IMR-90 (cell line): ENCODE measurements at regions not wholly inside any gene's neighbourhood (a gene's known extent, or its start where the extent isn't known, plus 50 kb on each side); places are given as distances from the start of the nearest gene placed in this dataset.

Experiments used
- ATAC-seq: fragments of 200-7000 bp; cut with Tn5 transposase; 2 replicates; pipeline ENCODE4 v1.9.1; 2020; ENCODE audit warnings: low read depth, mild to moderate bottlenecking, moderate library complexity
- BruUV-seq: library from RNA; stranded (reverse); fragments of 400-500 nt; replicated peaks from 2 replicates; lab custom pipeline; 2021; lab: Mats Ljungman, UMichigan
- CTCF ChIA-PET: fragments of 300-600 bp; formaldehyde crosslinking; extraction: SDS; loops from one replicate; lab custom pipeline; 2021; ENCODE audit warnings: antibody characterized with exemption; lab: Yijun Ruan, JAX
- POLR2A ChIA-PET: fragments of 300-600 bp; sonication (Branson Sonifier 250); formaldehyde crosslinking; loops from one replicate; lab custom pipeline; 2022; ENCODE audit warnings: antibody characterized with exemption; ENCODE audit not compliant: unreplicated experiment; lab: Charles Lee
- DNase-seq: peaks from one replicate; pipeline ENCODE4 v3.0.0; 2013
- H2AFZ ChIP-seq: replicated peaks from 2 replicates; pipeline ENCODE3; 2013; ENCODE audit warnings: low read length, mild to moderate bottlenecking; ENCODE audit not compliant: poor library complexity
- H2AK5ac ChIP-seq: 2 replicates; pipeline ENCODE4 v1.6.1; 2013; ENCODE audit warnings: low read depth, low read length, inconsistent platforms
- H2AK9ac ChIP-seq: replicated peaks from 2 replicates; pipeline ENCODE3; 2013; ENCODE audit warnings: mild to moderate bottlenecking, low read depth, low read length, moderate library complexity; ENCODE audit not compliant: poor library complexity
- H2BK120ac ChIP-seq: 2 replicates; pipeline ENCODE4 v1.6.1; 2013; ENCODE audit warnings: low read depth, low read length, inconsistent platforms
- H2BK15ac ChIP-seq: 3 replicates; pipeline ENCODE4 v1.6.1; 2013; ENCODE audit warnings: low read depth, low read length, inconsistent platforms
- H2BK20ac ChIP-seq: 2 replicates; pipeline ENCODE4 v1.6.1; 2013; ENCODE audit warnings: low read depth, mild to moderate bottlenecking, inconsistent platforms, low read length, moderate library complexity
- H2BK5ac ChIP-seq: 2 replicates; pipeline ENCODE4 v1.6.1; 2013; ENCODE audit warnings: mild to moderate bottlenecking, low read depth, low read length, inconsistent platforms; ENCODE audit not compliant: poor library complexity, severe bottlenecking
- H3K14ac ChIP-seq: replicated peaks from 2 replicates; pipeline ENCODE4 v1.6.1; 2013; ENCODE audit warnings: low read depth, low read length, inconsistent platforms
- H3K18ac ChIP-seq: 2 replicates; pipeline ENCODE4 v1.6.1; 2013; ENCODE audit warnings: low read depth, low read length, control low read depth
- H3K23ac ChIP-seq: 2 replicates; pipeline ENCODE4 v1.6.1; 2013; ENCODE audit warnings: low read depth, low read length, inconsistent platforms
- H3K27ac ChIP-seq: 2 replicates; pipeline ENCODE4 v1.5.1; 2013; ENCODE audit warnings: mild to moderate bottlenecking, control low read depth, low read length; ENCODE audit not compliant: insufficient read depth
- H3K27me3 ChIP-seq: 2 replicates; pipeline ENCODE4 v1.6.1; 2013; ENCODE audit warnings: low read length; ENCODE audit not compliant: control insufficient read depth, insufficient read depth
- H3K36me3 ChIP-seq: 2 replicates; pipeline ENCODE4 v1.6.1; 2013; ENCODE audit warnings: low read length, mixed read lengths; ENCODE audit not compliant: control insufficient read depth, insufficient read depth
- H3K4ac ChIP-seq: 2 replicates; pipeline ENCODE4 v1.6.1; 2013; ENCODE audit warnings: low read depth, low read length, inconsistent platforms
- H3K4me1 ChIP-seq: 2 replicates; pipeline ENCODE4 v1.6.1; 2013; ENCODE audit warnings: low read length, mixed read lengths; ENCODE audit not compliant: control insufficient read depth, insufficient read depth
- H3K4me2 ChIP-seq: 2 replicates; pipeline ENCODE4 v1.6.1; 2013; ENCODE audit warnings: low read depth, mild to moderate bottlenecking, control low read depth, low read length, moderate library complexity
- H3K4me3 ChIP-seq: 2 replicates; pipeline ENCODE4 v1.5.1; 2013; ENCODE audit warnings: low read depth, mild to moderate bottlenecking, control low read depth, low read length, moderate library complexity; ENCODE audit not compliant: insufficient read depth
- H3K56ac ChIP-seq: 2 replicates; pipeline ENCODE4 v1.6.1; 2013; ENCODE audit warnings: low read length, inconsistent platforms; ENCODE audit not compliant: insufficient read depth; ENCODE audit errors: extremely low read depth
- H3K79me1 ChIP-seq, 2 experiments: 2 replicates each; pipeline ENCODE4 v1.6.1; 2013; ENCODE audit warnings: low read length in 2 of 2, inconsistent platforms in 1 of 2, low read depth in 1 of 2
- H3K9ac ChIP-seq: 2 replicates; pipeline ENCODE4 v1.6.1; 2013; ENCODE audit warnings: low read depth, low read length, control low read depth
- H3K9me1 ChIP-seq: 2 replicates; pipeline ENCODE4 v1.6.1; 2013; ENCODE audit warnings: low read length, inconsistent platforms; ENCODE audit not compliant: insufficient read depth
- H3K9me3 ChIP-seq: 2 replicates; pipeline ENCODE4 v1.6.1; 2013; ENCODE audit warnings: low read length; ENCODE audit not compliant: control insufficient read depth, insufficient read depth
- H4K20me1 ChIP-seq: 2 replicates; pipeline ENCODE4 v1.6.1; 2013; ENCODE audit warnings: low read length, inconsistent platforms; ENCODE audit not compliant: insufficient read depth
- H4K5ac ChIP-seq: 2 replicates; pipeline ENCODE4 v1.6.1; 2013; ENCODE audit warnings: mild to moderate bottlenecking, low read depth, low read length, control low read depth
- H4K8ac ChIP-seq, 2 experiments: 2 replicates each; pipeline ENCODE4 v1.6.1; 2013; ENCODE audit warnings: low read depth in 2 of 2, low read length in 2 of 2, control low read depth in 1 of 2, inconsistent platforms in 1 of 2
- H4K91ac ChIP-seq: 2 replicates; pipeline ENCODE4 v1.6.1; 2013; ENCODE audit warnings: low read depth, low read length, inconsistent platforms; ENCODE audit not compliant: insufficient read depth
- BHLHE40 ChIP-seq: fragments of 150-350 bp; IDR thresholded peaks from 2 replicates; pipeline ENCODE4 v1.6.1; 2016; ENCODE audit warnings: mild to moderate bottlenecking, low read depth, low read length
- CEBPB ChIP-seq: IDR thresholded peaks from 2 replicates; pipeline ENCODE4 v1.6.1; 2012; ENCODE audit warnings: low read depth, low read length, improper control_type of control experiment
- MAFK ChIP-seq: IDR thresholded peaks from 2 replicates; pipeline ENCODE4 v1.6.1; 2012; ENCODE audit warnings: low read depth, low read length, improper control_type of control experiment
- MAZ ChIP-seq: IDR thresholded peaks from 2 replicates; pipeline ENCODE4 v1.6.1; 2012; ENCODE audit warnings: low read depth, mild to moderate bottlenecking, low read length, improper control_type of control experiment, moderate library complexity, borderline replicate concordance
- NFE2L2 ChIP-seq: fragments of 150-350 bp; IDR thresholded peaks from 2 replicates; pipeline ENCODE4 v1.6.1; 2016; ENCODE audit warnings: low read depth, mild to moderate bottlenecking, low read length
- RAD21 ChIP-seq: IDR thresholded peaks from 2 replicates; pipeline ENCODE4 v1.6.1; 2012; ENCODE audit warnings: low read length, improper control_type of control experiment
- RFX5 ChIP-seq: IDR thresholded peaks from 2 replicates; pipeline ENCODE4 v1.8.0; 2012; ENCODE audit warnings: low read depth, mild to moderate bottlenecking, low read length, moderate library complexity
- SMC3 ChIP-seq: fragments of 150-350 bp; IDR thresholded peaks from 2 replicates; pipeline ENCODE4 v1.6.1; 2016; ENCODE audit warnings: low read depth, mild to moderate bottlenecking, antibody characterized with exemption, low read length, moderate library complexity
- WGBS, 2 experiments: methylation state at CpG; one replicate each; pipeline versions ENCODE4 v1.1.5 to v1.1.7; 2013; ENCODE audit warnings: missing lambda C conversion rate in 2 of 2; ENCODE audit not compliant: insufficient read length in 1 of 2; ENCODE audit errors: extremely low coverage in 2 of 2; 5-methylcytosine and 5-hydroxymethylcytosine counted together
- dilution Hi-C: fragments of 300-500 bp; cut with HindIII; formaldehyde crosslinking; loops from one replicate; pipeline ENCODE4 v1.14.3; 2018; ENCODE audit warnings: low sequenced_read_pairs; ENCODE audit not compliant: unreplicated experiment
- in situ Hi-C: fragments of 300-500 bp; cut with MboI; formaldehyde crosslinking; loops from 3 replicates; pipeline ENCODE4 v1.14.3; 2019; ENCODE audit warnings: low sequenced_read_pairs, inconsistent platforms, mixed read lengths
- intact Hi-C: fragments of 100-400 bp; cut with micrococcal nuclease; formaldehyde crosslinking; loops from 2 replicates; pipeline ENCODE4 v1.10.0; 2022
- TF ChIP-seq, protein P1 (sequence below): fragments of 150-350 bp; IDR thresholded peaks from 2 replicates; pipeline ENCODE4 v1.6.1; 2016; ENCODE audit warnings: low read depth, mild to moderate bottlenecking, low read length, moderate library complexity, borderline replicate concordance
- TF ChIP-seq, protein P2 (sequence below): fragments of 150-350 bp; IDR thresholded peaks from 2 replicates; pipeline ENCODE4 v1.6.1; 2017; ENCODE audit warnings: mild to moderate bottlenecking, antibody characterized with exemption, low read length, low read depth

DNA sequence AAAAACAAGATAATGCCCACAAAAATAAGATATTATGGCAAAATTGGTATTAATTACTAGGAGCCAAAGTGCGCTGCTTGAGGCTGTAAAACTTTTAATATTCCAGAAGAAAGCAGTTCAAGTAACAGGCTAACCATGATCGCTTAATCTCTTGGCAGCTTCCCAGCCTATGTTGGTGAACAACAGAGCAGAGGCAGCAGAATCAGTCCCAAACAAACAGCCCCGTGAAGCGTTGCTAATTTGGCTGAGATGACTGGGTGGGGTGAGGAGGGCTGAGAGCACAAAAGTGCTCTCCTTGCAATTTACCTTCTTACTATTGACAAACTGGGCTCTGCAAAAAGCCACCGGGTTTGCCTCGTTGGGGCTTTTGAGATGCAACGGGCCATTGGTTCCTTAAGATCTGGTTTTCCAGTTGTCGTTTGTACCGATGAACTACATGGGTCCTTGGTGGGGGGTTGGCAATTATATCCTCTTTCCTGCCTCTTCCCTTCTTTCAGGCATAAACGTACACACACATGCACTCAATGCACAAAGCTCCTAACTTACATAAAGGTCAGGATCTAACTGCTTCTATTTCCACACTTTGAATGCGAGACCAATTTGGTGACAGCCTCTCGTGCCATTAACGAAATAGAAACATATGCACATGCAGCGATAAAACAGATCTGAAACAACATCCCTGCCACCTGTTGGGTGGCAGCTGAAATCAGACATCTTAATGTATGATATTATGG, 407.6 kb upstream of the CADM1 start:
- POLR2A ChIA-PET = no interaction called here

More for the DNA sequence above, 407.6 kb upstream of the CADM1 start:
- in situ Hi-C loops (no loop called here), dilution Hi-C loops (no loop called here), intact Hi-C loops (no loop called here)
- Histone ChIP-seq H3K9ac (no peak overlapping the region), H3K4me2 (no peak overlapping the region), H3K27ac (no peak overlapping the region), H3K56ac (no peak overlapping the region), H3K4ac (no peak overlapping the region), H4K20me1 (no peaks in the 10 kb centered on the region), H3K23ac (no peak overlapping the region), H2AK9ac (no peak overlapping the region), H3K4me3 (no peak overlapping the region), H3K27me3 (no peaks in the 10 kb centered on the region), H3K4me1 (no peaks in the 10 kb centered on the region; the same call in 1 of the 2 replicates), H2AFZ (no peak overlapping the region), H3K36me3 (no peaks in the 10 kb centered on the region), H3K79me1 (no peaks in the 10 kb centered on the region), H4K91ac (no peak overlapping the region), H3K9me3 (no peaks in the 10 kb centered on the region), H3K9me1 (no peaks in the 10 kb centered on the region), H2BK20ac (no peak overlapping the region), H4K8ac (no peak overlapping the region), H4K5ac (no peak overlapping the region), H2BK120ac (no peak overlapping the region), H2BK15ac (no peak overlapping the region), H2AK5ac (no peak overlapping the region), H3K14ac (no peak overlapping the region), H2BK5ac (no peak overlapping the region), H3K18ac (no peak overlapping the region)
- no peak for ATAC-seq
- DNase-seq = no peak
- CTCF ChIA-PET = no interaction called here
- 61% methylated on average over 2 of the region's 14 CpGs; no CpG with 5 or more reads in 1 of the 2 experiments for WGBS, 2 experiments
- TF ChIP-seq BHLHE40 = no peak
- no peak for TF ChIP-seq RAD21
- TF ChIP-seq SMC3 = no peak
- TF ChIP-seq, protein P1, sequence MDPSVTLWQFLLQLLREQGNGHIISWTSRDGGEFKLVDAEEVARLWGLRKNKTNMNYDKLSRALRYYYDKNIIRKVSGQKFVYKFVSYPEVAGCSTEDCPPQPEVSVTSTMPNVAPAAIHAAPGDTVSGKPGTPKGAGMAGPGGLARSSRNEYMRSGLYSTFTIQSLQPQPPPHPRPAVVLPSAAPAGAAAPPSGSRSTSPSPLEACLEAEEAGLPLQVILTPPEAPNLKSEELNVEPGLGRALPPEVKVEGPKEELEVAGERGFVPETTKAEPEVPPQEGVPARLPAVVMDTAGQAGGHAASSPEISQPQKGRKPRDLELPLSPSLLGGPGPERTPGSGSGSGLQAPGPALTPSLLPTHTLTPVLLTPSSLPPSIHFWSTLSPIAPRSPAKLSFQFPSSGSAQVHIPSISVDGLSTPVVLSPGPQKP = no peak
- TF ChIP-seq RFX5 = no peak
- no peak for TF ChIP-seq NFE2L2
- TF ChIP-seq MAZ = no peak
- TF ChIP-seq, protein P2, sequence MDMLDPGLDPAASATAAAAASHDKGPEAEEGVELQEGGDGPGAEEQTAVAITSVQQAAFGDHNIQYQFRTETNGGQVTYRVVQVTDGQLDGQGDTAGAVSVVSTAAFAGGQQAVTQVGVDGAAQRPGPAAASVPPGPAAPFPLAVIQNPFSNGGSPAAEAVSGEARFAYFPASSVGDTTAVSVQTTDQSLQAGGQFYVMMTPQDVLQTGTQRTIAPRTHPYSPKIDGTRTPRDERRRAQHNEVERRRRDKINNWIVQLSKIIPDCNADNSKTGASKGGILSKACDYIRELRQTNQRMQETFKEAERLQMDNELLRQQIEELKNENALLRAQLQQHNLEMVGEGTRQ = no peak
- TF ChIP-seq CEBPB = no peak
- no peak for TF ChIP-seq MAFK
- BruUV-seq = no TSS peak
